HG03439 (cell line): ENCODE measurements at regions not wholly inside any gene's neighbourhood (a gene's known extent, or its start where the extent isn't known, plus 50 kb on each side); places are given as distances from the start of the nearest gene placed in this dataset.
"Not testable (repeated sequence)": the region's sequence is repeated elsewhere in the genome, so short reads cannot be mapped to it uniquely, and the experiment has no call there.

Source experiments
- ATAC-seq: cut with Tn5 transposase; IDR thresholded peaks from one replicate; pipeline ENCODE4 v1.9.1; 2021; ENCODE audit warnings: mild to moderate bottlenecking, moderate library complexity; ENCODE audit not compliant: unreplicated experiment

DNA sequence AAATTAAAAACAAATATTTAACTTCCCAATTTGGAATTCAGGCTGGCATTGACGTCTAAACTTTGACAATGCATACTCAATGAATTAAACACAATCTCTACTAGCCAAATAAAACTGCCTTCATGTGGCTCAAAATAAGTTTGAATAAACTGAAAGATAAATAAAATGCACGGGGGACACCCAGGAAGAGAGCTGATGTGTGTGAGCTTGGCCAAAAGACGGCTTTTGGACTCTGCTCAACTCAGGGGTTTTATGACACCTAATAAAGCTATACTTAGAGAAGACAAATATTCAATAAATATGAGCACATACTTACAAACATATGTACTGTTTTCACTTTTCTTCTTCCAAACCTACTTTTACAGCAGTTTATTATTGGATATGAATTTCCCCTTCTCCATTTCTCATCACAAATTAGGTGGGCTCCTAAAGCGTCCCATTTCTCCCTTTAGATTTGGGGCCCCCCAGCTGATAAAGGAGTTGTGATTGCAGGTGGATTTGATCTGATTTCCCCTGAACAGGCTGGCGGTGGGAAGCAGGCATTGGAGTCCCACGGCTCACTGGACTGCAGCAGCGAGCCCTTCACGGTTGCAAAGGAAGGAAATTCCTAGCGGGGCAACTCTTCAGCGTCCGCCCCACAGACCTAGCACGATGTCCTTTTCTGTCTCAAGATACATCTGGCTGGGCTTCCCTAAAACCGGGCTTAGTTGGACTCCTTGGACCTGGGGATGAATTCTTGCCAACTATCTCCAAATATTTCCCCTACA is 79.6 kb downstream of the INSIG1 start:
- no peak for ATAC-seq

DNA sequence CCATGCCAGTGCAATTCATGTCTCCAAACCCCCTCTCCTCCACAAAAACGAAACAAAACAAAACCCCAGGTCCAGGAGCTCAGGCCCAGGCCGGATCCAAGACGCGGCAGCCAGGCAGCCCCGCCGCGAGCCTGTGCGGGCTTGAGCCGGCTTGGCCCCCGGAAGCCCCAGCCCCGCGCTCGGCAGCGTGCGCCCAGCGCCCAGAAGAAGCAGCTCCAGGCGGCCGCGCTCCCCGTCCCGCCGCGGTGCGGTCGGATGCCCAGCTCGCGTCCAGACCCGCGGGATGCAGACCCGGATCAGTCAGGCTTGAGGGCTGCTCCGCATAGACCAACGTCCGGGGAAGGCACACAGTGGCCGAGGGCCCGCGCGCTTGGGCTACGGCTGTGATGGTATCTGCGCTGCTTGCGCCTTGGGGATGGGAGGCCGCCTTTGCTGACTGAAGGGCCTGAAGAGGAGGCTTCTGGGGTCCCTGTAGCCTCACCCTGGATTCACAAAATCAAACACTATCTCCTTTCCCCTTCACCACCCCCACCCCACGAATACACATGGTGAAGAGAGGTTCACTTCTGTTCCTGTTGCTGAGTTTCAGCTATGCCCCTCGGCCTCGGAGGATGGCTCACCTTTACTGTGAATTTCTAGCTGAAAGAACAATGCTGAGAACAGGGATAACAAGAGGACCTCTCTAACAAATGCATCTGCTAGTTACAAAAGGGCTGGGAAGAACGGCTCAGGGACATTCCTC is 79.9 kb upstream of the EN2 start:
- ATAC-seq = no peak

DNA sequence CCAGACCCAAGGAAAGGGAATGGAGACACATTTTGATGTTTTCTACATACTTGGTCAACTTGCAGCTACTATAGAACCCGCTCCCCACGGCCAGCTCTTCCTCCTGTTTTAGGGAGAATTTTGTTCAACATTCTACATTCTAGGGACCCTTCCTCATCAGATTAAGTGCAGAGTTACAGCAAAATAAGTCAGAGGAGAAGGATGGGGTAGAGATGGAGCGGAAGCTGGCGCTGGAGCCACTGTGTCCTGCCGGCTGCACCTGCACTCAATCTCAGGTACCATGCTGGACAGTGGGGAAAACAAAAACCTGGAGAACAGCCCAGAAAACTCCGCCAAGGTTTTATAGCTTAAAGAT is 79.4 kb upstream of the EN2 start:
- no peak for ATAC-seq

DNA sequence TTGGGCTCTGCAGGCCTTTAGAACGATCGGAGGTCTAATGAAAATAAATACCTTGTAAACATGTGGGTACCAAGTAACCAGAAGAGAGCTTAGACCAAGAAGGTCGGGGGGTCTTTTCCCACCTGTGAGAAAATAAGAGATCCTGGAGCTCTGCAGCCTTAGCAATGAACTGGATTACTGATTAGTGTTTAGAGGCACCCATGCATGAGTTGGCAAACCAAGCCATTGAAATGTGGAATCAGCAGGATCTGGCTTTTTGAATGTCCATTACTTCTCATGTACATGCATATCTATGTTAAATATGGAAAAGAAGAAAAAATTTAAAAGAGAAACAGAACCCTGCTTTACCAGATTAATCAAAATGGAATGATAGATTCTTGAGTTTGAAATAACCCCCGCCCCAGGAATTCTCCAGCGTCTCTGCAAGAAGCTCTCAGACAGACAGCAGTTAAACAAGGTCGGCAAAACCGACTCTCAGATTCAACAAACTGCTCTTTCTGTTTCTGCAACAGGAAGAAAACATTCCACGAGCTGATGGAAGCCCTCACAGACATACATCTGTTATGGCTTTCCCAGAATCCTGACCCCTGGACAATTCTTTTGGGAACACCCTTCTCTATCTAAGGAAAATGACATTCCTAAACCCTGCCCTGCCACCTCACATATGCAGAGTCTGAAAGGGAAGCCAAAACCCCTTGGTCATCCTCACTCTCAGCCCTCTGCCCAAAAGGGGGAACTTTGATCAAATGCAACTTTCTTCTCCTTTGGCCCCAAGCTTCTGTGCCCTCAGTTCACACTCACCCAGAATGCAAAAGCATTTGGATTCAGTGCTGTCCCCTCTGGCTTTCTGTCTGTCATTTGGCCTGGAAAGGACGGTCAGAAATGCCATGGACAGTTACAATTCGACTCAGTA is 78.7 kb upstream of the EN2 start:
- ATAC-seq = no peak

DNA sequence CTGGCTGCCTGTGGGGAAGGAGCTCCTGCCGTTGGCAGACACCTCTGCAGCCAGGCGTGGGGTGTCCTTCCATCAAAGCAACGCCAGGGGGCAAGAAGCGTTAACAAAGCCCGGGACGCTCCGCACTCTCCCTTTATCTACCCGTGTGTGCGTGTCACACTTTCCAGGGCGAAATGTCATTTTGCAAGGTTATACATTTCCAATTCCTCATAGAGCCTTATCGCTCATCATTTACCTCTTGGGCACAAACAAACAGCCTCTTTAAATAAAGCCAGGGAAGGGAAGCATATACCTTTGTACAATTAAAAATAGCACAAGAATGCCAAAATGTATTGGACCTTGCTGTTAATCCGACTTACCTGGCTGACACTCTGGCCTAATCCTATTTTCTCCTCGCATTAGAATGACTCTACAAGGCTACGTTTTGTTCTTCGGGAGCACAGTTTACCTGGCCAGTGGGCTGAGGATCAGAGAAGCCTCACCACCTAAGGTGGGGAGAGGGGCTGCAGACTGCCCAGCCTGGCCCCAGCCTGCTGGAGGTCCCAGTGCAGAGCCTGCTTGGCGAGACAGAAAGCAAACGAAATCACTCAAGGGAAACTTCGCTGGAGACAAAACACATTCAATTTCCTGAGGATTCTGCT is 77.6 kb upstream of the EN2 start:
- ATAC-seq = peak; percentile 77

DNA sequence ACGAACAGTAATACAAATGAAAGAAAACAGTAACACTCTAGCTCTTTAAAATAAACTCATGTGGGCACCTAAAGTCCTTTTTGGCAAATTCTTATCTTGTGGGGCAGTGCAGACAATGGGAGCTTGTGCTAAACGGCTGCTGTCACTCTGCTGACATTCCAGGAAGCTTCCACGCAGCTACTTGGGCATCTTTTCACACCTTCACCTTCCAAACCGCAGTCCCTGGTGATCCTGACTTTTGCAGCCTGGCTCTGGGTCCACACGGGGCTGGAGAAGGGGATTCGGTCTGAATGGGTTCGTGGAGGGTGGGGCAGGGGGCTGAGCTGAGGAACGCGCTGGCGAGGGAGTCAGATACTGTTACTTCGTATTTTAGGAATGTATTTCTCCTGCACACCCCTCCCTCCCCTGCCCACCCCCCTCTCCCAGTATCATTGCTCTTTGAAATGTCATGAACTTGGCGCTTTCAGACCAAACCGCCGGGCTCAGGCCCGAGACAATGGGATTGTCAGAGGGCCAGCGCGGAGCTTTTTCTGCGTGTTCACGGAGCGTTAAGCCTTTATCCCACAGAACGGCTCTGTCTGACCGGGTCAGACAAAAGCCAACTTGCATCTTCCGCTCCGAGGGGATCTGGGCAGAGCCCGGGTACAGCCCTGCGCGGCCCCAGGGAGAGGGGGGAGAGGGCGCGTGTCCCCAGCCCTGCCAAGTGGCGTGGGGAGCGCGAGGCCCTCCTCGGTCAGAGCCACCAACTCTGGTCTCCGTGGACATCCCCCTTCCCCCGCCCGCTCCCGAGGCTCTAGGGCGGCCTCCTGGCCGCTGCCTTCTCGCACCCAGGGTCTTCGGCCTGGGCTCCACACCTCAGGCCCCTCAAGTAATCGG is 76.7 kb upstream of the EN2 start:
- no peak for ATAC-seq

DNA sequence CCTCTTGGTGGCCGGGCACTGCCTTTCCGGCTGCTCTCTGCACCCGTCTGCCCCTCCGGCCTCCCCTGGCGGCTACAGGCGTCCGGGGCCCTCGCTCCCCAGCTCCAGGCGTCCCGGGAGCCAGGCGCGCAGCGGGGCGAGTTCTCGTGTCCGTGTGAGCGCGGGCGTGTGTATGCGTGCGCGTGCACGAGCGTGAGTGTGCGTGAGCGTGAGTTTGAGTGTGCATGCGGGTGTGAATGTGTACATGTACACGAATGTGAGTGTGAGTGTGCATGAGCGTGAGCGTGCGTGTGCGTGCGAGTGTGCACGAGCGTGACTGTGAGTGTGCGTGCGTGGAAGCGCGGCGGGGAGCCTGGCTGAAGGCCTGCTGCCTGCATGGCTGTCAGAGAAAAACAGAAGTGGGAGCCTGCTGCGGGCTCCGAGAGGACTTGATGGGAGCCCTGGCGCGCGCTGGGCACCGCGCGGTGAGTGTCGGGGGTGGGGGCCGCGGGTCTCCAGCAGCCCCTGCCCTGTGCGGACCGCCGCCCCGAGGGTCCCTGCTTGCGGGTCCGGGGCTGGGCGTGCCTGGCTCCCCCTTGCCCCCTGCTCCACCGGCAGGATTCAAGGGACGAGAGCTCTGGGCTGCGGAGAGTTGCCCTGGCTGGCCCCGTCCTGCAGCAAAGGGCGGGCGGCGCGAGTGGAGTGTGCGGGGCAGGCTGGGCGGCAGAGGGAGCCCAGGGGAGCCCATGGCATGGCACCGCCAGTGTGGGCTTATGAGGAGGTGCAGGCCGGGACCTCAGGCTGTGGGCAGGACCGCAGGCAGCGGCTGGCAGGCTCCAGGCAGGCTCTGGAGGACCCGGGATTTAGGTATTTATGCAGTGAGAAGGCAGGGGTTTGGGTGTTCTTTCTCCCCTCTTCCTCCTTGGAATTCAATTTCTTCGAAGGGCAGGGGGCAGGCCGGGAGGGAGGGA is 75.8 kb upstream of the EN2 start:
- ATAC-seq = no peak

DNA sequence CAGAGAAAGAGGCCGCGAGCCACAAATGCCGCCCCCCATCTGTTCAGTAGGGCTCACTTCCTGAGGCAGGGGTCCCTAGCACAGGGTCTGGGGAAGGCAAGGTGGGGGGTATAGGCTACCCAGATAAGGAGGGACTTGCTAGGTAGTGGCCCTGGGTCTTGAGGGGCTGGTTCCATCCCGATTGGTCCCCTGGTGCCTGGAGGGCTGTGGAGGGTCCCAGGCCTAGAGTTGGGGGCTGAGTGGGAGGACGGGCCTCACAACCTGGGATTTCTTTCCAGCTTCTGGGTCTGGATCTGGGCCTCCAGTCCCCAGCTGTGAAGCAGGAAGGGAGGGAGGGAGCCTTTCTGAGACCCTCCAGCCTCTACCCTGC is 75.1 kb upstream of the EN2 start:
- ATAC-seq = no peak

DNA sequence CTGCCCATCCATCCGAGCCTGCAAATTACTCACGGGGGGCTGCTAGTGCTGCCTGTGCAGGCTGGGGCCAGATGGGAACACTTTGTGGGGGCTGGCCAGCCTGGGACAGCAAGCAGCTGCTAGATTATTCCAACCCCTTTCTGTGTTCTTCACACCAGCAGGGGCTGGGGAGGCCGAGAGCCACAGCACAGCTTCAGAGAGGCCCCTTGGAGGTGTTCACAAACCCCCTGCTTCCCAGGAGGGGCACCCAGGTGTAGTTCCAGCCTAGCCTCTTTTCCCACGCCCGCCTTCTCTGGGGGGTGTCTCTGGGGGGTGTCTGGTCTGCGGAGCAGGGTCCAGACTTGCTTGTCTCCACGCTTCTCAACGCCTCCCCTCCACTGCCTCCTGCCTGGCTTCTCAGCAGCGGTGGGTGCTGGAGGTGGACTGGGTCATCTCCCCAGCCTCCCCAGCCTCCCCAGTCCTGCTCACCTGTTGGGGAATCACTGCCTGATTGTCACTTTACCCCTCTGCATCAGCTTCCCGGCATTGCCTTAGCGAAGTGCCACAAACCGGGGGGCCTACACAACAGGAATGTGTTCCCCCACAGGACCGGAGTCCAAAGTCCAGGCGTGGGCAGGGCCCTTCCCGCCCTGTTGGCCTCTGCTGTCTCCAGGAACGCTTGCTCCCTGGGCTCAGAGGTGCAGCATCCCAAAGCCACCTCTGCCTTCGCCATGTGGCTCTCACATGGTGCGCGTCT is 74.0 kb upstream of the EN2 start:
- no peak for ATAC-seq

DNA sequence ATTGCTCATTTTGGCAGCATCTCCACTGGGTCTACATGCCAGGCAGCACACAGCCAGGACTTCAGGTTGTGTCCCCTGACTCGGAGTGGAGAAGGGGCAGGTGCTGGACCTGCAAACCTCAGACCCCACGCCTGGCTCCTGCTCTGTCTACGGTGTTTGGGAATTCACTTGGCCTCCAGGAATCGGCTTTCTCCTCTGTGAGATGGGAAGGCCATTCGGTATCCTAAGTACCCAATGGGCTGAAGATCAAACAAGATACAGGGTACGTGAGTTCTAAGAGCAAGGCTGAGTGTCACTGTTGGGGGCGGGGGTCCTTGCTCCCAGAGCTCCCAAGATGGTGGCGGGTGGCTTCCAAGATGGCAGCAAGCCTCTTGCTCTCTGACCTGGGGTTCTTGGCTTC is 73.2 kb upstream of the EN2 start:
- ATAC-seq = no peak

DNA sequence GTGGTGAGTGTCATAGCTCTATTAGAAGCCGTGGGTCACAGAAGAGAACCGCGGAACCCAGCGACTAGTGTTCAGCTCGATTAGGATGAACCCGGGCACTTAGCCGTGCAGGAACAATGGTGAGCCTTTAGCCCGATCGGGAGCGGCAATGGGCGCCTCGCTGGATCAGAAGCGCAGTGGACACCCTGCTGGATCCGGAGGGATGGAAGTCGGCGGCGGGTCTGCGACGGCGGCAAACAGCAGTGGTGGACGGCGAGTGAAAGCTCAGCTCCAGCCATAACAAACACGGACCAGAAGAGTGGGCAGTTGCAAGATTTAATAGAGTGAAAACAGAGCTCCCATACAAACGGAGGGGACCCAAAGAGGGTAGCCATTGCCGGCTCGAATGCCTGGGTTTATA is 72.7 kb upstream of the EN2 start:
- ATAC-seq = not testable (repeated sequence)

DNA sequence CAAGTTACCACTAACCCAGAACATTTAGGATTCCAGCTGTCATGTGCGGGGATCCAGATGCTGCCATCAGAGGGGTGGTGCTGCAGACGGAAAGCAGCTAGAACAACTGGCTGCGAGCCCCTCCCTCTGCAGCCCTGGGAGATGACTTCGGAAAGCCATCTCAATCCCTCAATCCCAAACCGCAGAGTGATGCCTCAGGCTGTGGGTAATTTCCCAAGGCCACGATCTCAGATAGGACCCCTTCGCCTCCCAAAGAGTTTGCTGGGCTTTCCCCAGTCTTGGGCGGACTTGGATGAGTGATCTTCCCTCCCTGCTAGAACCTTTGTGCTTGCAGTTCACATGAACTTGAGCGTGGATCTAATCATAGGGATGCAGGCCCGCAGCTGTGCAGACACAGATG is 71.3 kb upstream of the EN2 start:
- no peak for ATAC-seq

DNA sequence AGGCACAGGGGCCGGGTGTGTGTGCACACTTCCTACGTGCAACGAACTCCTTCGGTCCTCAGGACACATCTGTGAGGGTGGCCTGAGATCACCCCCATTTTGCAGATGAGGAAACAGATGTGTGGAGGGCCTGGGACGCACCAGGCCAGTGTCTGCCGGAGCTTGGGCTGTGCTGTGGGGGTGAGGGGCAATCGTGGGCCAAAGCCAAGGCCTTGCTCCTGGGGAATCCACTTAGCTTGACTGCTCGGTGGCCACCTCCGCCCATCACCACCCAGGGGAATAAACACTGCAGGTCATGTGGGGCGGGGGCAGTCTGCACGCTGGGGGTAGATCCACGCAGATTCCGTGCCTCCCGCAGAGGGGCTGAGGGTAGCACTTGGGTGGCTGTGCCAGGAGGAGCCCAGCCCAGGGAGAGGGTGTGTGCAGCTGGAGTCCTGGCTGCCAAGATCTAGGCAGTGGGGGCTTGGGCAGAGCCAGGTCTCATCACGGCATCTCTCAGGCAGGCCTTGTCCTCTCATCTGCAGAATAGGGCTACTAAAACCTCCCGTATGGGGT is 70.8 kb upstream of the EN2 start:
- ATAC-seq = no peak

DNA sequence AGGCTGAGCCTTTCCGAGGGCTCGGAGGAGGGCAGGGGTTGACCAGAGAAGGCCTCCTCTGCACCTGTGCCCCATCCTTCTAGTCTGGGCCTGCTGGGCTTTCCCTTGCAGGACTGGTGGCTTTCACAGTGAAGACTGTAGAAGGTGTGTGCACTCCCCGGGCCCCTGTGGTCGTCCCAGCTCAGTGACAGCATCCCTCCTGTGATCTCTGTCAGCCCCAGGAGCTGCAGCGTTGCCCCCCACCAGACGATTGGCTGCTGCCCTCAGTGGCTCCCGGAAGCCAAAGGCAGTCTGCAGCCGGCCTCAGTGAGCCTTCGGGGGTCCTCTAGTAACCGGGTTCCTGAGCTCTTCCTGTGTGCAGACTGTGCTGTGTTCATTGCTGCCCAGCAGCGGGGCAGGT is 69.4 kb upstream of the EN2 start:
- ATAC-seq = no peak

DNA sequence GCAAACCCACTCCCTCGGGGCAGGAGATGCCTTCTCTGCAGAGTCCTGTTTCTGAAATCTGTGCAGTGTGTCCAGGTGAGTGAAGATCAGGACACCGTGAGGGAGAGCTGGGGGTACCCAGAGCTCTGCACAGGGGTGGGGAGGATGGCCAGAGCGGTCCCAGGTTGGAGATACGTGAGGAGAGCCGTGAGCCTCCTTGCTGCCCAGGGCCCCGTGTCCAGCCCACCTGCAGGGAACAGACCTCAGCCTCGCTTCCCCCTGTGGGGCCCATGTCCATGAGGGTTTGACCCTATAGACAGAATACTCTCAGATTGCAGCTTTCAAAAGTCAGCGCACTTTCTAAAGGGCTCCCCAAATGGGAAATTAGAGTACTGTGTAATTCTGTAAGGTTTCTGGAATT is 66.5 kb upstream of the EN2 start:
- no peak for ATAC-seq

DNA sequence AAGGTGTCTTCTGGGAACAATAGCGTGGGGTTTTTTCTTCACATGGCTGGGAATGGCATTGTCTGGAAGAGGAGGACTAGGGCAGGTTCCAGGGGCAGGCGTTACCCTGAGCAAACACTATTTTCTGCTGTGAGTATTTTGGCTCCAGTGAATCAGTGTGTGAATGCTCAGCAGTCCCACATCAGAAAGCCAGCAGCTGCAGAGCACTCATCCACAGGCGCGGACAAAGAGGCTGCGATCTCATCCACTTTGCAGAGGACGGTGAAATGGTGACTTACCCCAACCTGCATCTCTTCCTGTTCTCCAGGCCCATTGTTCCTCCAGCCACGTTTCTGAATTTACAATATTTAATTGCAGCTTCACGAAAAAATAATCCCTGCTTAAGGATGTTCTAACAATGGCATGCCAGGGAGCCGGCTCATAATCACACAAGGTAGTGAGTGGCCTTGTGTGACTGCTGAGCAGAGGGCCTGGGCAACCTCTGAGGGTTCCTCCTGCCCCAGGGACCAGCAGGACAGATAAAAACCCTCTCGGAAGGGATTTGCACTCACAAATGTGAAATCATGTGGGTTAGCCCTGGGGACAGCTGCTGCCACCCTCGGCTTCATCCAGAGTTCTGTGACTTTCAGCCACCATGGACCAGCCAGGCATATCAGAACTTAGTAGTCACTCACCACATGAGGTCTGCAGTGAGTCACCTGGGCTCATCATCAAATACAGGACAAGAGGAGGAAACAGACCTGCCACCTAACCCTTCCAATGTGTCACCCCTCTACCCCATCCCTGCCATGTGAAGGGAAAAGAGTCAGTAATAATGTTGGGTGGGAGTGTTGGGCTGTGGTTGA is 65.0 kb upstream of the EN2 start:
- ATAC-seq = no peak

DNA sequence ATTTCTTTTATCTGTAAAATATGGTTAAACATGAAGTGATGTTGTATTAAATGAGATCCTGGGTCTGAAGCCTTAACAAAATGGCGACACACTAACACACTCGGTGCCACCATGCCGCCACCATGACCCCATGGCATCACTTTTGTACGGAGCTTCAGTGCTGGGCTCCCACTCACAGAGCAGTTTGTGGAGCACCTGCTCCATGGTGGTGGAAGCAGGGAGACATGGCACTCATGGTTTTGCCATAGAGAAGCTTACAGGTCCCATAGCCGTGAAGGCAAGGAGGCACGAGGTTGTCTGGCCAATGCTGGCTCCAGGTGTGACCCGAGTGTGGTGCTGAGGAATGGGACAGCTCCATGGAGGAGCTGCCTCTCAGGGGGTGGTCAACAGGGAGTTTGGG is 63.5 kb upstream of the EN2 start:
- ATAC-seq = no peak
